Neural crest cell (in vitro differentiated cells): ENCODE measurements at regions not wholly inside any gene's neighbourhood (a gene's known extent, or its start where the extent isn't known, plus 50 kb on each side); places are given as distances from the start of the nearest gene placed in this dataset.

ENCODE experiments used
- DNase-seq: peaks from one replicate; pipeline ENCODE4 v3.0.0; 2021; ENCODE audit warnings: low read depth, mixed read lengths, low spot score
- H3K27ac Mint-ChIP-seq: one replicate; pipeline ENCODE4 v1.8.0; 2021; ENCODE audit warnings: mild to moderate bottlenecking, mixed read lengths; ENCODE audit not compliant: unreplicated experiment
- H3K27me3 Mint-ChIP-seq: 2 replicates; pipeline ENCODE4 v1.8.0; 2021; ENCODE audit warnings: low read depth, mild to moderate bottlenecking, mixed read lengths
- H3K36me3 Mint-ChIP-seq: 2 replicates; pipeline ENCODE4 v1.8.0; 2021; ENCODE audit warnings: low read depth, mild to moderate bottlenecking, mixed read lengths
- H3K4me1 Mint-ChIP-seq: 2 replicates; pipeline ENCODE4 v1.8.0; 2021; ENCODE audit warnings: mixed read lengths
- H3K4me3 Mint-ChIP-seq: one replicate; pipeline ENCODE4 v1.8.0; 2021; ENCODE audit warnings: mild to moderate bottlenecking, mixed read lengths
- H3K9me3 Mint-ChIP-seq: 2 replicates; pipeline ENCODE4 v1.8.0; 2021; ENCODE audit warnings: mixed read lengths
- TF ChIP-seq, protein P1 (sequence below): fragments of 200-600 bp; sonication (generic); conservative IDR thresholded peaks from 2 replicates; pipeline ENCODE4 v1.5.0; 2021; ENCODE audit warnings: antibody characterized with exemption, mild to moderate bottlenecking

DNA sequence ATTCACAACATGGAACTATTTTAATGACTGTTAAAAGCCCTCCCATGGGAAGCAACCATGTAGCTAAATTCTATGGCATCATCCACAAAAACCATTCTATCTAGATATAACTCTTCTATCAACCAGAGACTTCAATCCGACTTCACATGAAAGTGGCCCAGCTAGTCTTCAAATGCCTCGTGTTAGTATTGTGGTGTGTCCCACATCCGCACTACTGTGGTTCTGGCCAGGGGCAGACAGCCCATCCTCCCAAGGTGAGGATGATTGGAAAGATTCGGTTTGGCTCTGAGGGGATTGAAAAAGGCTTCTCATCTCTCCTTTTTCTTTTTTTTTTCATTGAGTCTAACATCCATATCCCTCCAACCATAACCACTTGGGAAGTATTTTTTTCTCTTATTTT lies 253.0 kb upstream of the KLF6 start:
- TF ChIP-seq, protein P1, sequence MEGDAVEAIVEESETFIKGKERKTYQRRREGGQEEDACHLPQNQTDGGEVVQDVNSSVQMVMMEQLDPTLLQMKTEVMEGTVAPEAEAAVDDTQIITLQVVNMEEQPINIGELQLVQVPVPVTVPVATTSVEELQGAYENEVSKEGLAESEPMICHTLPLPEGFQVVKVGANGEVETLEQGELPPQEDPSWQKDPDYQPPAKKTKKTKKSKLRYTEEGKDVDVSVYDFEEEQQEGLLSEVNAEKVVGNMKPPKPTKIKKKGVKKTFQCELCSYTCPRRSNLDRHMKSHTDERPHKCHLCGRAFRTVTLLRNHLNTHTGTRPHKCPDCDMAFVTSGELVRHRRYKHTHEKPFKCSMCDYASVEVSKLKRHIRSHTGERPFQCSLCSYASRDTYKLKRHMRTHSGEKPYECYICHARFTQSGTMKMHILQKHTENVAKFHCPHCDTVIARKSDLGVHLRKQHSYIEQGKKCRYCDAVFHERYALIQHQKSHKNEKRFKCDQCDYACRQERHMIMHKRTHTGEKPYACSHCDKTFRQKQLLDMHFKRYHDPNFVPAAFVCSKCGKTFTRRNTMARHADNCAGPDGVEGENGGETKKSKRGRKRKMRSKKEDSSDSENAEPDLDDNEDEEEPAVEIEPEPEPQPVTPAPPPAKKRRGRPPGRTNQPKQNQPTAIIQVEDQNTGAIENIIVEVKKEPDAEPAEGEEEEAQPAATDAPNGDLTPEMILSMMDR = no peak
- Mint-ChIP-seq H3K4me1 (no peaks in the 10 kb centered on the region), H3K36me3 (peaks cover 12% of the 10 kb centered on the region), H3K9me3 (peaks cover 10% of the 10 kb centered on the region), H3K4me3 (no peak overlapping the region), H3K27me3 (no peaks in the 10 kb centered on the region), H3K27ac (no peak overlapping the region)
- no peak for DNase-seq

DNA sequence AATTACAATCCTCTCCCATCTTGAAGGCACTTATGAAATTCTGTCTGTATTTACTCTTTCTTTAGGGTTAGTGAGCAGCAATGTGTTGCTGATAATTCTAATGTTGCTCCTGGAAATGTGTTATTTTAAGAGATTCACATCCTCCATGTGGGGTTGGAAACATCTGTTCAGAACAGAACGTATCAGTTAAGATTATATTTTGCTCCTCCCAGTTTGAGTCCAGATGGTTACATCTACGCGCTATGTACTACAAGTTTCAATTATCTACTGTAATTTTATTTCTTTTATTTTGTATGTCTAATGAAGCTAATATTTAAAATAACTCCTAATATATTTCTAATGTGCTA lies 250.6 kb upstream of the KLF6 start:
- H3K36me3 Mint-ChIP-seq = no peaks in the 10 kb centered on the region
- TF ChIP-seq, protein P1 = no peak
- no peaks in the 10 kb centered on the region for H3K9me3 Mint-ChIP-seq
- no peak for DNase-seq
- no peak overlapping the region for H3K27ac Mint-ChIP-seq
- no peaks in the 10 kb centered on the region for H3K4me1 Mint-ChIP-seq
- no peaks in the 10 kb centered on the region for H3K27me3 Mint-ChIP-seq
- no peak overlapping the region for H3K4me3 Mint-ChIP-seq

DNA sequence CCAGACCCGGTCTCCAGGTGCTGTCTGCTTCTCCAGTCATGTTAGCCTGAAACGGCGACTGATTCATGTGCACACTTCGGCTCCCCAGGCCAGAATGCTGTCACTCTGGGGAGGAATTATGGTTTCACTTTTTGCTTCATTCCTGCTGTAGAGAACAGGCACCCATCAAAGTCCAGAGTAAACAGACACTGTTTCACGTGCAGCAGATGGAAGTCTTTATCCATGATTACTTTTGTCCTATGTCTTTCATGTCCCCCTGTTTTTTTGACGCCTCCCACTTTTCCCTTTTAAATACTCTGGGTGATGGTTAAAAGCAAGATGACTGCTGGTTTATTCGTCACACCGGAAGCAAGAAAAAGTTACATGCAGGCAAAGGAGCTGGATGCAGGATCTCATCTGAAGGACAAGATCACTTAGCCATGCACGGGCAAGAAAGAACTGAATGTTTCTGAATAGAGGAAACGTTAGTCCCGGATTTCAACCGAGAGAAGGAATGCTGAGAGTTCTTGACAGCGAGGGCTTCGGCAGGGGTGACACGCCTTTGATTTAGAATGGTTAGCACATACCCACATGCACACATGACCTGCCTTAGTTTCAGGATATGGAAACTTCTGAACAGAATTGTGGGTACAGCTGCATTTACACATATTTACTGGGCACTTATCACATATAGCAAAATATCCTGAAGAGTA lies 250.0 kb upstream of the KLF6 start:
- H3K36me3 Mint-ChIP-seq = no peaks in the 10 kb centered on the region
- TF ChIP-seq, protein P1 = no peak
- no peaks in the 10 kb centered on the region for H3K9me3 Mint-ChIP-seq
- no peaks in the 10 kb centered on the region for H3K4me1 Mint-ChIP-seq
- no peak for DNase-seq
- H3K27ac Mint-ChIP-seq = no peak overlapping the region
- no peak overlapping the region for H3K4me3 Mint-ChIP-seq
- no peaks in the 10 kb centered on the region for H3K27me3 Mint-ChIP-seq

DNA sequence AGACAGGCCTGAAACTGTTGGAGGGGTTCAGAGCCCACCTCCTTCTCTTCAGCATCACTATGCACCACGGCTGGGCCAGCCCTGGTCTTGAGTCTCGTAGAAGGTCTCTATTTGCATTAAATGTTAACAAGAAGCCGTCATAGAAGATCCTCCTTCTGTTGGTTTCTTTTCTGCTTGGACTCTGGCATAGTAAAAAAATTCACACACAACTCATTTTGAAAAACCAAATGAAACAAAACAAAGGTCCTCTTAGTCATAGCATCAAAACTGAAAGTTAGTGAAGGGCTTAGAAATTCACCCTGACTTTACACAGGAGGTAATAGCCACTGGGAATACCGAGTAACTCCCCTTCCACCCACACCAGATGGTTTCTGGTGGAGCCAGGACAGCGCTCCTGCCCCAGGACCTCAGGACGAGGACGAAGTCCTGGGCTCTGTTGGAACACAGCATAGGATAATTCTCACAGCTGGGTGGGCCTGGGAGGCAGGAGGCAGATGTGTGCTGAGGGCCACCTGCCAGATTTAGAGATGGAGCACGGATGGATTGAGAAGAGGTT lies 248.4 kb upstream of the KLF6 start:
- Mint-ChIP-seq H3K36me3 (no peaks in the 10 kb centered on the region), H3K4me1 (no peaks in the 10 kb centered on the region), H3K27me3 (no peaks in the 10 kb centered on the region), H3K4me3 (no peak overlapping the region), H3K9me3 (no peaks in the 10 kb centered on the region), H3K27ac (no peak overlapping the region)
- TF ChIP-seq, protein P1 = no peak
- DNase-seq = no peak

DNA sequence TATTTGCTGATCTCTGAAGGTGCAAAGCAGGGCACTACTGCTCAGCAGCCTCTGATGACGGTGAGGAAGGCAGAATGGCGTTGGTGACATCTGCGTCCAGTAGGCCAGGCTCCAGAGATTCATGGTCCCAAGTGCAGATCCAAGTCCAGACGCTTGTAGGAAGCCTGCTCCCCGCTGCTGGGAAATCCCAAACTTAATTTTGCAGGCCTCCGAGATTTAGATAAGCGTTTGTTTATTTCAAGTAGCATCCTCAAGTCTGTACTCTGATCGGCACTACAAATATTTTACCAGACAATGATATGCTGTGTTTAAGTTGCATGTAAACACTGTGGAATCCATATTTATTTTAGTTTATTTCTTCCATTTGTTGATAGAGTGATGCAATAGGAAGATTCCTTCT lies 244.9 kb upstream of the KLF6 start:
- TF ChIP-seq, protein P1 = no peak
- Mint-ChIP-seq H3K27me3 (no peaks in the 10 kb centered on the region), H3K4me1 (peaks cover 3% of the 10 kb centered on the region), H3K9me3 (no peaks in the 10 kb centered on the region), H3K36me3 (no peaks in the 10 kb centered on the region), H3K4me3 (no peak overlapping the region), H3K27ac (no peak overlapping the region)
- DNase-seq = no peak
